EL (cell line): ENCODE measurements at regions not wholly inside any gene's neighbourhood (a gene's known extent, or its start where the extent isn't known, plus 50 kb on each side); places are given as distances from the start of the nearest gene placed in this dataset.
"Not testable (repeated sequence)": the region's sequence is repeated elsewhere in the genome, so short reads cannot be mapped to it uniquely, and the experiment has no call there.

Source experiments
- DNase-seq: peaks from one replicate; pipeline ENCODE4 v3.0.0-alpha.2; 2016

GRCh38 chr3:31300456-31301443, 232.0 kb upstream of the STT3B start:
- no peak for DNase-seq

DNA sequence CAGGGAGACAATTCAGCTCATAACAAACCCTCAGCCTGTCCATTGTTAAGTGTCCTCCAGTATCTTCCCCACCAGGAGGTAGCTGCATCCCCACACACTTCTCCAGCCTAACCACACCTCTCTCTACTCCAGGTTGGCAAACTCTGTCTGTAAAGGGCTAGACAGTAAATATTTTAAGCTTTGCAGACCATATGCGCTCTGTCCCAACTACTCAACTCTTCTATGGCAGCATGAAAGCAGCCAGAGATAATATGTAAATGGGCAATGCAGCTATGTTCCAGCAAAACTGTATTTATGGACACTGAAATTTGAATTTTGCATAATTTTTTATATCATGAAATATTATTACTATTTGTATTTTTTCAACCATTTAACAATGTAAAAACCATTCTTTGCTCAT, 230.4 kb upstream of the STT3B start:
- DNase-seq = no peak

DNA sequence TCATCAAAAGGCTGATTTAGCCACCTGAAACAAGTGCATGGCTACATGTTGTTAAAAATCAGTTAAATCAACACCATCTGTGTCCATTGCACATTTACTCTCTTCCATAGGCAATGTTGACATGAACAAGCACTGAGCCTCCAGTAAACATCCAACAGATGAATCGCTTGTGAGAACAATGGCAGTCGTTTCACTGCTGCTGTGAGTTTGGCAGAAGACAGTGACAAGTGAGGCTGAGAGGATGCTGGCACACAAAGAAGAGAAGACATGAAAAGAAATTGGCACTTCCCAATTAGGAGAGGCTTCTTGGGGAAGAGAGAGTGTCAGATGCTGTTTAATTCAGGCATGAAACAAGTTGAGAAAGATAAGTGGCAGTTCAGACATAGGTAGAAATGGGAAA, 227.4 kb upstream of the STT3B start:
- DNase-seq = no peak

DNA sequence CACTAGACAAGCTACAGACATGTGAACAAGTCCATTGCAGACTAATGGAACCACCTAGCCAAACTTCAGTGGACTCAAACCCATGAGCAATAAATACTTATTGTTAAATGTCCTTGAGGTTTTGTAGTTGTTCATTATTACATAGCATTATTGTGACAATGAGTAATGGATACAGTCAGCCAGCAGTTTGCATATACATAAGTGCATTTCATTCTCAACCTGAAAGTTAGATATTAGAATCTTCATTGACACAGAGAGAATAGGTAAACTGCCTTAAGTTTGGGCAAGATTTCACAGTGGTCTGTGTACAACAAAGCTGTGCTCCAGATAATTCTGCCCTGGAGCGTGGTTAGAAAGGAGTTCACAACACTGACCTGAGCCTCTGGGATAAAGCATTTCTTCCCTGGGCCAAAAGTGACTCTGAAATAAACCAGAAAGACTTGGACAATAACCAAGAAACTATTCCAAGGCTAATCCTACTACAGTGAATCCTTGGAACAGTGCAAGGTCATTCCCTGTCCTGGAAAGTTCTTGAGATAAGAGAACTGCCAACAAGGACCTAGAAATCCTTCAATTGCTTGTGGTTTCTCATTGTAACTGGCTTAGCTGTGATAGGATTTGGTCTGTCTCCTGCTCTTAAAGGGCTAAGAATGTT, 225.5 kb upstream of the STT3B start:
- DNase-seq = no peak

DNA sequence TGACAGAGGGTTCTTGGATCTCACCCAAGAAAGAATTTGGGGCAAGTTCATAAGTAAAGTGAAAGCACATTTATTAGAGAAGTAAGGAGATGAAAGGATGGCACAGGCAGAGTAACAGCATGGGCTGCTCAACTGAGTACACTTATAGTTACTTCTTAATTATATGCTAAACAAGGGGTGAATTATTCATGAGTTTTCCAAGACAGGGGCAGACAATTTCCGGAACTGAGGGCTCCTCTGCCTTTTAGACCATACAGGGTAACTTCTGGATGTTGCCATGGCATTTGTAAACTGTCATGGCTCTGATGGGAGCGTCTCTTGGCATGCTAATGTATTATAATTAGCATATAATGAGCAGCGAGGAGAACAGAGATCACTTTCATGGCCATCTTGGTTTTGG, 221.2 kb upstream of the STT3B start:
- DNase-seq = no peak

GRCh38 chr3:31312400-31312799, 220.3 kb upstream of the STT3B start:
- no peak for DNase-seq

- no peak for DNase-seq
Observed at GRCh38 chr3:31314258-31314657, 218.5 kb upstream of the STT3B start.

- no peak for DNase-seq
Observed at GRCh38 chr3:31319332-31319731, 213.4 kb upstream of the STT3B start.

DNA sequence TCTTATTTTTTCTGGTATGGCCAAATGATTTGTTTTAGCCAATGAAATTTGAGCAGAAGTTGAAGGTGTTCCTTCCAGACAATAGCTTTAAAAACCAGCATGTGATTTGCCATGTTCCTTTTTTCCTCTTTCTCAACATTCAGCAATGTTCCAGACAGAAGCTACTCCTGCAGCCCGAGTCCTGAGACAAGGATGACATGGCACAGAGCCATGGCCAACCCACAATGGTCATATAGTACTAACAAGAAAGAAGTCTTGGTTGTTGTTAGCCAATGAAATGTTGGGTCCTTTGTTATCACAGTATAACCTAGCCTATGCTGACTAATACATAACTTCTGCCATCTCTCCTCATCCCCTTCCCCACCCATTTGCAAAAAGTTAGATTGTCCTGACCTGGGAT, 211.1 kb upstream of the STT3B start:
- no peak for DNase-seq

- no peak for DNase-seq
Observed at GRCh38 chr3:31322460-31322859, 210.3 kb upstream of the STT3B start.

GRCh38 chr3:31327826-31328357, 204.8 kb upstream of the STT3B start:
- not testable (repeated sequence) for DNase-seq

- DNase-seq = no peak
Observed at GRCh38 chr3:31331278-31331677, 201.4 kb upstream of the STT3B start.

- no peak for DNase-seq
Observed at GRCh38 chr3:31341130-31341529, 191.6 kb upstream of the STT3B start.

GRCh38 chr3:31343075-31343474, 189.7 kb upstream of the STT3B start:
- DNase-seq = no peak

DNA sequence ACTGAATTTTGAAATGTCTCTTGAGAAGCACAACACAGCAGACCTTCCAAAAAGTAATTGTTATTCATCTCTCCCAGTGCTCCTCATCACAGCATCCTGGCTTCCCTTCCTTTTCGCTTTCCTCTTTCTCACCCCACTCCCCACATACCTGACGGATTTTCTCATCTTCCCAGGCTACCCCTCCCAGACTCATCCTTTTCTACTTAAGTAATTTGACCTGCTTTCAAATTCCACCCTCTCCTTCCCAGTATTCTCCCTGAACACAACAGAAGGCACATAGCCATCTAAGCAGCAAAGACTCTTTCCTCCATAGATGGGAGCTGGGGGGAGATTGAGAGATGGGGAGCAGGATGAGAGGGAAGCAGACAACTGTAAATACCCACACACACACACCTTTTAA, 187.1 kb upstream of the STT3B start:
- DNase-seq = no peak

DNA sequence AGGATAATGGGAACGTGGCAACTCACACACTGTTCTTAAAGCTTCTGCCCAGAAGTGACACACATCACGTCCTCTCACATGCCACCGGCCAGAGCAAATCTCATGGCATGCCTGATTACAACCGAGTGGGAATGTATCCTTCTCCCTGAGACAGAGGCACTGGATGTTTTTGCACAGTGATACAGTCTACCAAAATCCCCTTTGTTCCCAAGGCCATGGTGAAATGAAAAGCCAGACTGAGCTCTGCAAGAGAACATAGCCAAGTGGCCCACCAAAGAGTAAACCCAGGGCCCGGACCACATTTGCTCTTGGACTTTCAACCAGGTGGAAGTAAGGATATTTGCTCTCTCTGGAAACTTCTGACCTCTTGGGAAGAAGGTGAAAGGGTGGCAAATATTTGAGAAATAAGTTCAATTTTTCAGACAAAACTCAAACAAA, 186.2 kb upstream of the STT3B start:
- DNase-seq = no peak

DNA sequence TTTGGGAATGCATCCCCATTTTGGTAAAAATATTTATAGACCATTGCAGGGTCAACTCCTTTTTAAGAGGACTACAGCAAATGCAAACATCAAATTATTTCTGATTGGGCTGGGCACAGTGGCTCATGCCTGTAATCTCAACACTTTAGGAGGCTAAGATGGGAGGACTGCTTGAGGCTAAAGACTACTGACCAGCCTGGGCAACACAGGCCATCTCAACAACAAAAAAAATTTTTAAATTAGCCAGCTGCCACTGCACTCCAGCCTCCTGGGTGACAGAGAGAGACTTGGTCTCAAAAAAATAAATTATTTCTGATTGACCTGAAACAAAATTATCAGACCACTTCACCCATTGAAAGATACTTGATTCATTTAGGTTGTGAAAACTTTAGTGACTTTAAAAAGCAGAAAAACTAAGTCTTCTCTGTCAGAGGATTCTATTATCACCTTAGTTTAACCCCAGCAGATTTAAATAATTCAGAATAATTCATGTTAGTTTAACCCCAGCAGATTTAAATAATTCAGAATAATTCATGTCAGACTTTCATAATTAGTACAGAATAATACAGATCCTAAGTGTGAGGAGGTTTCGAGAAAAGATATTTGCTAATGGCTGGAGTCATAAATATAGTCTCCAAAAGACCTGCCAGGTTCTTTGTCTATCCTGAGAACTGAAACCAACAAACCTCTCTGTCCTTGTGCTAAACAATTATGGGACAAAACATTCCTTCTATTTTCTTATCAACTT, 183.6 kb upstream of the STT3B start:
- no peak for DNase-seq

DNA sequence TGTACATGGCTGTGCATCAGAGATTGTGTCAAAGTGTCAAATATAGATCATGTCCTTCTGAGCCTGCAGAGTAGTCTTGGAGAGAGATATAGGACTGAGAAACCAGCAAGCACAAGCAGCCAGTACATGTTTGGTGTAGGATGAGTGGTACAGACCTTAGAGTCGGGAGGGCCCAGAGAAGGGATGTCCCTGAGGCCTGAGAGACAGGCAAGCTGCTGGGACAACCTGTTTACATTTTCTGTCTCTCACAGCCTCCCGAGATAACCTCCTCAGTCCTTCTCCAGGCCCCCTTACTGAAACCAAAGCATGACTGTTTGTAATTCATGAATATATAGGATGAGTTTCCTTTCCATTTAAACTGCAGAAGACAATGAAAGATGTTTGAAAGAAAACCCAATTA, 182.4 kb upstream of the STT3B start:
- DNase-seq = no peak

DNA sequence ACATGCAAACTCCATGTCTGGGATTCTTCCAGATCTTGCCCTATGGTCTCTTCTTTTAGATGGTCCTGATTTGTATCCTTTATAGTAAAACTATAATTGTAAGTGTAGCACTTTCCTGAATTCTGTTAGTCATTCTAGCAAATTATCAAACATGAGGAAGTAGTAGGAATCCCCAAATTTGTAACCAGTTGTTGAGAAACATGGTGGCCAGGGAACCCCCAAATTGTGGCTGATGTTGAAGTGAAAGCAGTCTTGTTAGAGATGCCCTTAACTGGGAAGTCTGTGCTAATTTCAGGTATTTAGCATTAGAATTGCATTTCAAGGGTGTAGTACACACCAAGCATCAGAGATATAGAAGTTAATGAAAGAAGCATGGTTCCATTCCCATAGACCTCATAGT, 180.4 kb upstream of the STT3B start:
- DNase-seq = no peak

DNA sequence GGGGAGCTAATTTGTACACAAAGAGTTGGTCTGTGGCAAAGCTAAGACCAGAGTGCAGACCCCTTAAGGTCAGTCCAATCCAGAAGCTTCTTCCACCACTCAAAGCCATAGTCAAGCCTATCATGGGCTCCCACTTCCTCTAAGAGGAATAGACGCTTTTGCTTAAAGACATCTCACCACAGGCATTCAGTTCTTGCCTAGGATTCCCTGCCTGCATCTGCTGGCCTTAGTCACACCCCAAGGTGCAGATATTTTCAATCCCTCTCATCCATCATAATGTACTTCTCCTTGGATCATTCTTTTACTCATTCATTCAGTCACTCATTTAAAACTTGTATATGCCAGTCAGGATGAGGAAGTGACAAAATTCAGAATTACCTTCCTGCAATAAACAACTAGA, 179.6 kb upstream of the STT3B start:
- no peak for DNase-seq

- DNase-seq = no peak
Observed at GRCh38 chr3:31354373-31354772, 178.4 kb upstream of the STT3B start.

- no peak for DNase-seq
Observed at GRCh38 chr3:31355807-31356206, 176.9 kb upstream of the STT3B start.

- DNase-seq = no peak
Observed at GRCh38 chr3:31356941-31357340, 175.8 kb upstream of the STT3B start.
